OCI-LY7 (cell line): ENCODE measurements at regions not wholly inside any gene's neighbourhood (a gene's known extent, or its start where the extent isn't known, plus 50 kb on each side); places are given as distances from the start of the nearest gene placed in this dataset.

Experiments
- BruUV-seq: library from RNA; stranded (reverse); fragments of 400-500 nt; replicated peaks from 2 replicates; lab custom pipeline; 2021; lab: Mats Ljungman, UMichigan
- CTCF ChIA-PET: fragments of 300-600 bp; sonication (Branson Sonifier 250); formaldehyde crosslinking; loops from one replicate; lab custom pipeline; 2022; ENCODE audit warnings: antibody characterized with exemption; ENCODE audit not compliant: unreplicated experiment; lab: Charles Lee
- POLR2A ChIA-PET: fragments of 300-600 bp; sonication (Branson Sonifier 250); formaldehyde crosslinking; loops from one replicate; lab custom pipeline; 2022; ENCODE audit warnings: antibody characterized with exemption; lab: Charles Lee
- DNase-seq: peaks from one replicate; pipeline ENCODE4 v3.0.0-alpha.2; 2015; ENCODE audit warnings: low spot score
- H2AFZ ChIP-seq: fragments of 200-600 bp; sonication (generic), shearing (Covaris generic); 2 replicates; pipeline ENCODE4 v1.6.1; 2014; ENCODE audit warnings: mild to moderate bottlenecking, antibody characterized with exemption, low read length, moderate library complexity
- H3K27ac ChIP-seq: fragments of 200-600 bp; sonication (generic); 2 replicates; pipeline ENCODE4 v1.5.1; 2014; ENCODE audit warnings: mixed run types, low read depth, mild to moderate bottlenecking, moderate library complexity, low read length, inconsistent platforms; ENCODE audit not compliant: poor library complexity, severe bottlenecking
- H3K36me3 ChIP-seq: fragments of 200-600 bp; sonication (generic); 2 replicates; pipeline ENCODE4 v1.6.1; 2014; ENCODE audit warnings: mild to moderate bottlenecking, antibody characterized with exemption, low read length, moderate library complexity, mixed read lengths; ENCODE audit not compliant: insufficient read depth
- H3K4me1 ChIP-seq: fragments of 200-600 bp; sonication (generic); 2 replicates; pipeline ENCODE4 v1.5.1; 2014; ENCODE audit warnings: mild to moderate bottlenecking, low read length; ENCODE audit not compliant: insufficient read depth, poor library complexity, severe bottlenecking
- H3K4me2 ChIP-seq: fragments of 200-600 bp; sonication (generic); 2 replicates; pipeline ENCODE4 v1.6.1; 2014; ENCODE audit warnings: mild to moderate bottlenecking, low read length
- H3K4me3 ChIP-seq: fragments of 200-600 bp; sonication (generic); 2 replicates; pipeline ENCODE4 v1.5.1; 2014; ENCODE audit warnings: mild to moderate bottlenecking, low read depth, low read length; ENCODE audit not compliant: poor library complexity, severe bottlenecking
- H3K79me2 ChIP-seq: fragments of 200-600 bp; sonication (generic); 2 replicates; pipeline ENCODE4 v1.6.1; 2016; ENCODE audit warnings: low read depth, mild to moderate bottlenecking, low read length, moderate library complexity, mixed read lengths; ENCODE audit not compliant: insufficient read depth
- H3K9me2 ChIP-seq: fragments of 200-600 bp; sonication (generic); 2 replicates; pipeline ENCODE4 v1.6.1; 2016; ENCODE audit warnings: mild to moderate bottlenecking, low read length, mixed read lengths; ENCODE audit not compliant: insufficient read depth
- H3K9me3 ChIP-seq: fragments of 200-600 bp; sonication (generic); 2 replicates; pipeline ENCODE4 v1.6.1; 2014; ENCODE audit warnings: mild to moderate bottlenecking, mixed run types, low read length, mixed read lengths
- H4K20me1 ChIP-seq: fragments of 200-600 bp; sonication (generic); 2 replicates; pipeline ENCODE4 v1.6.1; 2014; ENCODE audit warnings: mild to moderate bottlenecking, antibody characterized with exemption, low read length, moderate library complexity, mixed read lengths; ENCODE audit not compliant: insufficient read depth
- EZH2phosphoT487 ChIP-seq: fragments of 200-600 bp; sonication (generic); IDR thresholded peaks from 2 replicates; pipeline ENCODE4 v1.6.1; 2018; ENCODE audit warnings: low read depth, borderline replicate concordance, mild to moderate bottlenecking, mixed run types, antibody characterized with exemption, low read length, moderate library complexity, mixed read lengths
- intact Hi-C: fragments of 100-400 bp; cut with micrococcal nuclease; formaldehyde crosslinking; loops from one replicate; pipeline ENCODE4 v1.10.0; 2022; ENCODE audit not compliant: unreplicated experiment
- TF ChIP-seq, protein P1 (sequence below): fragments of 200-600 bp; sonication (generic); conservative IDR thresholded peaks from 2 replicates; pipeline ENCODE4 v1.5.1; 2014; ENCODE audit warnings: mild to moderate bottlenecking, antibody characterized with exemption, low read length, moderate library complexity, mixed read lengths

DNA sequence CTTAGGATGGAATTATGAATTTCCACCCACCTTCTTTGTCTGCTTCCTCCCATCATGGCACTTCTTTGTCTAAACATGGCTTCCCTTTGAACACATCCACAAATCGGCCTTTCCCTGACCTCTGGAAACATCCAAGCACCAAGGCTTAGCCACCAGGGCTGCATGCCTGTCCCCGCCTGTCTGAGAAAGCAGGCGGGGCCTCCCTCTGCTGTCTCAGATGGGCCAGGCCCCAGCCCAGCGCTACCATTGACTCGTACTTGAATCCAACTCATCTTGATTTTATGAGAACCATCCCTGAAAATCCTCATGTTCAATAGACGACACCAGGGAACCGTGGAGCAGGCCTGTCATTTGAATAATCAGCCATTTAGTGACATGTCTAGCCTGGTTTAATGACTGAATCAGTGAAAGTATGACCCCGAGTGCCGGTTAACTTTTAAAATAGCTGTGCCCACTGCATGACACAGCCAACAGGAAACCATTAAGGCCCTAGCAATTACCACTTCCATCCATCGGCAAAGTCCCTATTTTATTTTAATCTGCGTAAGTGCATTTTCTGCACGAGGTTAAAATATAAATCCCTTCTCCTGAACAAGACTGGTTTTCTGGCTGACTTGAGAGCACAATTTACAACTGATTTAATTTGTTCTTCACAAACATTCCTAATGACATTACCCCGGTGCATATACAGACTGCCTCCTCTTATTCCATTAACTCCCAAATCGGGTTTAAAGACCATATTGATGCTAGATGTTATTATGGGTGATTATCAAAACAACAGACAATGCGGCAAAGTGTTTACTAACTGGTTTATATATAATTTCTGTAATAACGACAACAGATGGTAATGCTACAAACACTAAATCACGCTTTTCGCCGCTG lies 194.7 kb downstream of the BUB3 start:
- no peaks in the 10 kb centered on the region for H3K4me1 ChIP-seq
- H4K20me1 ChIP-seq = no peaks in the 10 kb centered on the region
- H3K4me3 ChIP-seq = no peak overlapping the region
- no peaks in the 10 kb centered on the region for H3K36me3 ChIP-seq
- BruUV-seq = no TSS peak
- intact Hi-C loops = no loop called here
- CTCF ChIA-PET = no interaction called here
- H3K79me2 ChIP-seq = no peaks in the 10 kb centered on the region
- POLR2A ChIA-PET = no interaction called here
- no peaks in the 10 kb centered on the region for H3K9me3 ChIP-seq
- no peak overlapping the region for H3K4me2 ChIP-seq
- H3K9me2 ChIP-seq = no peaks in the 10 kb centered on the region
- DNase-seq = no peak
- H3K27ac ChIP-seq = no peak overlapping the region
- TF ChIP-seq, protein P1, sequence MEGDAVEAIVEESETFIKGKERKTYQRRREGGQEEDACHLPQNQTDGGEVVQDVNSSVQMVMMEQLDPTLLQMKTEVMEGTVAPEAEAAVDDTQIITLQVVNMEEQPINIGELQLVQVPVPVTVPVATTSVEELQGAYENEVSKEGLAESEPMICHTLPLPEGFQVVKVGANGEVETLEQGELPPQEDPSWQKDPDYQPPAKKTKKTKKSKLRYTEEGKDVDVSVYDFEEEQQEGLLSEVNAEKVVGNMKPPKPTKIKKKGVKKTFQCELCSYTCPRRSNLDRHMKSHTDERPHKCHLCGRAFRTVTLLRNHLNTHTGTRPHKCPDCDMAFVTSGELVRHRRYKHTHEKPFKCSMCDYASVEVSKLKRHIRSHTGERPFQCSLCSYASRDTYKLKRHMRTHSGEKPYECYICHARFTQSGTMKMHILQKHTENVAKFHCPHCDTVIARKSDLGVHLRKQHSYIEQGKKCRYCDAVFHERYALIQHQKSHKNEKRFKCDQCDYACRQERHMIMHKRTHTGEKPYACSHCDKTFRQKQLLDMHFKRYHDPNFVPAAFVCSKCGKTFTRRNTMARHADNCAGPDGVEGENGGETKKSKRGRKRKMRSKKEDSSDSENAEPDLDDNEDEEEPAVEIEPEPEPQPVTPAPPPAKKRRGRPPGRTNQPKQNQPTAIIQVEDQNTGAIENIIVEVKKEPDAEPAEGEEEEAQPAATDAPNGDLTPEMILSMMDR = no peak
- TF ChIP-seq EZH2phosphoT487 = no peak
- H2AFZ ChIP-seq = no peak overlapping the region

DNA sequence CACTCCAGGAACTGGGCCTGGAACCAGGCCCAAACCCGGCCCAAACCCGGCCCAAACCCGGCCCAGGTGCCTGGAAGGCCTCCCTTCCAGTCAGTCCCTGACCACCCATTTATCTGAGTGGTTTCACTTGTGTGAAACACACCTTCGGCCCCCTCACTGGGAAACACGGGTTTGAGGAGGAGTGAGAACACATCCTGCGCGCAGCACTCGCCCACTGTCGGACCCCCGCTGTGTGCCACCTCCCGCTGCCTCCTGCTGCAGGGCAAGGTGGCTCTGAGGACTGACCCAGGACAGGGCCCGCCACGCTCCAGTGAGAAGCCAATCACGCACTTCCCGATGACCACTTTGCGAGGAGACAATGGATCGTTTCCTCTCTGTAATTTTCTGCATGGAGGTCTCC lies 197.5 kb downstream of the BUB3 start:
- Histone ChIP-seq H2AFZ (no peak overlapping the region), H3K4me3 (no peak overlapping the region), H3K4me2 (no peak overlapping the region), H3K27ac (no peak overlapping the region), H3K36me3 (no peaks in the 10 kb centered on the region), H3K79me2 (no peaks in the 10 kb centered on the region), H4K20me1 (no peaks in the 10 kb centered on the region), H3K9me3 (no peaks in the 10 kb centered on the region), H3K9me2 (no peaks in the 10 kb centered on the region), H3K4me1 (no peaks in the 10 kb centered on the region)
- CTCF ChIA-PET = no interaction called here
- POLR2A ChIA-PET = no interaction called here
- TF ChIP-seq EZH2phosphoT487 = no peak
- TF ChIP-seq, protein P1 = no peak
- BruUV-seq = no TSS peak
- no peak for DNase-seq
- intact Hi-C loops = no loop called here

DNA sequence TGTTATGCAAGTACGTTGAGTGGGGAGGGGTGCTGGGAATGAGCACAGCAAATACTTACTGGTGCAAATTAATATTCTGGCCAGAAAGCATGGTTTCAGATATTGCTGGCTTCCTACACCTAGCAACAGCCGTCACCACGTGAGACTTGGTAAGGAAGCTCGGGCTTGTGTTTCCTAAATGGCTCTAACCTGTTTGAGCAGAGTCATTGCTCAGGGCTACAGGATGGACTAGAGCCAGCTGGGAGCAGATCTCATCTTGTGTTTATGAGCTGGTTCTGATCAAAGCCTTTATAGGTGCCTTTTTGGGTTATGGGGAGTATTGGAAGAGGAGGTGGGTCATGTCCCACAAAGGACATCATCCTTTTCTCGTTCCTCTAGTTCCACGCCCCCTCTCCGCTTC lies 200.3 kb downstream of the BUB3 start:
- no peaks in the 10 kb centered on the region for H3K36me3 ChIP-seq
- no peaks in the 10 kb centered on the region for H3K4me1 ChIP-seq
- POLR2A ChIA-PET = no interaction called here
- no peak overlapping the region for H3K4me3 ChIP-seq
- intact Hi-C loops = no loop called here
- no peaks in the 10 kb centered on the region for H3K9me2 ChIP-seq
- H2AFZ ChIP-seq = no peak overlapping the region
- H4K20me1 ChIP-seq = no peaks in the 10 kb centered on the region
- no peak for TF ChIP-seq EZH2phosphoT487
- TF ChIP-seq, protein P1 = no peak
- H3K9me3 ChIP-seq = no peaks in the 10 kb centered on the region
- no peak overlapping the region for H3K4me2 ChIP-seq
- no TSS peak for BruUV-seq
- no peak overlapping the region for H3K27ac ChIP-seq
- DNase-seq = no peak
- no peaks in the 10 kb centered on the region for H3K79me2 ChIP-seq
- CTCF ChIA-PET = interaction anchor here (0.6 kb wide), 1 partner anchor 837 kb away, joined by 5 read pairs; no protein-coding TSS in a partner anchor
